NCI-H69 (cell line): ENCODE measurements at regions not wholly inside any gene's neighbourhood (a gene's known extent, or its start where the extent isn't known, plus 50 kb on each side); places are given as distances from the start of the nearest gene placed in this dataset.

ENCODE experiments used
- DNase-seq: peaks from one replicate; lab custom pipeline; 2025; lab: John Stamatoyannopoulos, UW

DNA sequence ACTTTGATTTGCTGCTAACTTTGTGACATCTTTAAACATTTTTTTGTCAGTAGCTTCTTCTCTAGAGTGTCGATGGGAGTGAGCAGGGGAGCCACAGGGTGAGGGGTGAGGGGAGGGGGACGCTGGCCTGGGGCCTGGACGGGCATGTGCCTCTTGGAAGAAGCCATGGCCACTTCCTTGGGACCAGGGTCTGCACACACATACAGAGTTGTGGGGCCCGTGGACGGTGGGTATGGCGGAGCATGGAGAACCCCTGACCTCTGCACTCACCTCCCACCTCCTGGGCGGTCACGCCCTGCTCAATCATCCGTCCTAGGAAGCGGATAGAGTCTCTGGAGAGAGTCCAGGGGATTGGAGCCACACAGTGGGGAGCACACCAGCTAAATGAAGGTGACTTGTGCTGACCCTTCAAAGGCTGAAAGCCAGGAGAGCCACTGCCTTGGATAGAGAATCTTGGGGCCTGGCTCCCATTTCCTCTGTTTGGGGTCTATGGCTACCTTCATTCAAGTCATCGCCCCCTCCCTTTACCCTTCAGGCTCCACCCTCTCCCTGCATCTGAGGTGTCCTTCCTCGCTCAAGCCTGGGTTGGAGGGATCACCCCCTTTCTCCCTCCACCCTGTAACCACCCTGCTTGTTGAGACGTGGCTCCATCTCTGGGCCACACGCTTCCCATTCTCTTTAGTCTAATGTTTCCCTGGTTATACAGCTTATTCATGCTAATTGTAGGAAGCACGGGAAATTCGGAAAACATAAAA, 63.9 kb upstream of the HAAO start:
- no peak for DNase-seq

DNA sequence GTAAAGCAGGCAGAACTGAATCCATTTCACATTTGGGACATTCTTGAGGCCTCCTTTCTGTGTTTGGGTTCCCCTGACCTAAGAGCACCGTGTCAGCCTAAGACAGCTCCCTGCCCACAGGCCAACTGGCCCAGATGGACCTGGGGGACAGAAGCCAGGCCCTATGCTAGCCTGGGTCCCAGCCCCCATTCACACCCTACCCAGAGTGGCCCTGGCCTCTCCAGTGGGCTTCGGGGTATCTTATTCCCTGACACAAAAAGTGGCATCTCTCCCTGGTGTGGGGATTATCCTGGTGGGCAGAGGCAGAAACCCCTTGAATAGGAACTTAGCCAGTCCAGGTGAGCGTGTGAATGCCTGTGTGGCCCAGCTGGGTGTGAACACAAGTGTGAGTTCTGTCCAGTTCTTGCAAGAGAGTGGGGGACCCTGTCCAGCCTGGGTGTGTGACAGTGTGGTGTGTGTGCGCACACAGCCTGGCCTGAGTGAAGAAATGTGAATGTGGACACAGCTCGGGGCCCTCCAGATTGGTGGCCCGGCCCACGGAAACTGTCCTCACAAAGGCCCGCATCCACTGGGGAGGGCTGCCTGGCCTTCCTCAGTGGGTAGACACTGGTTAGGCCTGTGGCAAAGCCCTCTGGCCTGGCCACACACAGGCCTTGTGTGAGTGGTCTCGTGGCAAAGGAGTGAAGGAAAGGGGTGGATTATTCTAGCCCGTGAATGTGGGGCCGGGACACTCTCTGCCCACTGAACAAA, 63.0 kb upstream of the HAAO start:
- DNase-seq, result no peak

DNA sequence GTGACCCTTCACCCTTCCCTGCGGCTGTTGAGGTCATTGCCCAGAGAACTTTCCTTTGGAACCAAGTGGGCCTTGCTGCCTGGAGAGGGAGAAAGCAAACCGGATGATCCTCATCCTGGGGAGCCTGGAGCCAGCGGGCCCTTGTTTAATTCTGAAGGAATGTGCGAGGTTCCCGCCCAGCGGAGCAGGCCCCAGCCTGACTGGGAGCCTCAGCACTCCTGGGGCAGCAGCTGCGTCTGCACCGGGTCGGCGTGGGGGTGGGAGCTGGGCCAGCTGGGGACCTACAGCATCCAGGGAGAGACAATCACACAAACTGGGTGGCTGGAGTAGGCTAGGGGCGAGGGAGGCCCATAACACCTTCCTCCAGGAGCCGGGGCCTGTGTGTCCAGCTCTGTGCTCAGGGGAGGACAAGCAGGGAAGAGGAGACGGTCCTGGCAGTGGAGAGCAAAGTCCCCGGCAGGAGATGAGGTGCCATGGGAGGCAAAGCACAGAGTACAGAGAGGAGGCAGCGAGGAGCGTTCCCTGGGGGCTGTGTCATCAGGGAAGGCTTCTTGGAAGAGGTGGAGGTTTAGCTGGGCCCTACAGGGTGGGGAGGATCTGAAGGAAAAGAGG, 61.9 kb upstream of the HAAO start:
- no peak for DNase-seq

- DNase-seq, result no peak
These were observed 61.3 kb upstream of the HAAO start for GRCh38 chr2:42853549-42854206.

- DNase-seq, result no peak
These were observed 60.4 kb upstream of the HAAO start for GRCh38 chr2:42852798-42853197.

GRCh38 chr2:42851740-42852250, 59.4 kb upstream of the HAAO start:
- no peak for DNase-seq

DNA sequence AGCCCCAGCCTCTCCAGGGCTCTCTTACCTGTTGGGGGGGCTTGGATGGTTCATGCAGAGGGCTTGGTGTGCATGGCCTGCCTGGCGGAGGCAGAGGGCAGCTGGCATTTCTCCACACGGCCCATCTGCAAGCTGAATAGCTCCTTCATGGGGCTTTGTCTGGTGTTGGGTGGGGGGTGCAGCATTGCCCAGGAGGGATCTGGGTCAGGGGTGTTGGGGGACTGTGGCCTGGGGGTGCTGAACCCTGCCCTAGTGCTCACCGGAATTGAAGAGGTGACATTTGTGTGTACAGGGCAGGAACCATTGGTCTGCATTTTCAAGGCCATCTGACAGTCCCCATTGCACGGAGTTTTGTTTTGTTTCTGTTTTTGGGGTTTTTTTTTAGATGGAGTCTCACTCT, 58.8 kb upstream of the HAAO start:
- no peak for DNase-seq

DNA sequence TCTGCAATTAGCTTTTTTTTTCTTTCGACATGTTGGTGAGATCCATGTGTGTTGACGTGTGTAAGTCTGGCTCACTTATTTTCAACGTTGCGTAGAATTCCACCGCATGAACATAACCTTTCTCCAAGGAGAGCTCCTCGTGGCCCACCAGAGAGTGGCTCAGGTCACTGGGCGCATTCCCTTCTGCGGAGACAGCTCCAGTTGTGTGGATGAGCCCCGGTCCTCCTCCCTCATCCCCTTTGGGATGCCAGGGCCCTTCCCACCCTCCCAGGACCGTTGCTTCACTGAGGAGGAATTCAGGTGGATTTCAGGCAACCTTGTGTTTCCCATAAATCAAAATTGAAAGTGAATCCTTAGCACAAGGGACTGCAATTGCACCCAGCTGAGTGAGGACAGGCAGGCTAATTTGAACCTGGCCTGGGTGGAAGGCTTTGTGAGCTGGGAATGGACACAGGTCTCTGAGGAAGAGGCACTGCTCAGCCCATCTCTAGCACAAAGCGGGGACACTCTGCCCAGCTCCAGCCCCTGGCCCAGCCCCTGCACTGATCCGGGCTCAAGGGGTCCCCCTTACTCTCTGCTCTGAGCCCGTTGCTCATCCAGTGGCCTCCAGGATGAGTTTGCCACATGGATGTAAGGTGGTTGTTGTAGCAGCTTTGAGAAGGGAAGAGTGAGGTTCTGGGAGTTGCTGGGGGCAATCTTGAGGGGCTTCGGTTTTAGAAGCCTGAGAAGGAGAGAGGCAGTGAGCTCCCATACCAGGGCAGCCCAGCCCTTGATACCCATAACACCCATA, 57.8 kb upstream of the HAAO start:
- no peak for DNase-seq

DNA sequence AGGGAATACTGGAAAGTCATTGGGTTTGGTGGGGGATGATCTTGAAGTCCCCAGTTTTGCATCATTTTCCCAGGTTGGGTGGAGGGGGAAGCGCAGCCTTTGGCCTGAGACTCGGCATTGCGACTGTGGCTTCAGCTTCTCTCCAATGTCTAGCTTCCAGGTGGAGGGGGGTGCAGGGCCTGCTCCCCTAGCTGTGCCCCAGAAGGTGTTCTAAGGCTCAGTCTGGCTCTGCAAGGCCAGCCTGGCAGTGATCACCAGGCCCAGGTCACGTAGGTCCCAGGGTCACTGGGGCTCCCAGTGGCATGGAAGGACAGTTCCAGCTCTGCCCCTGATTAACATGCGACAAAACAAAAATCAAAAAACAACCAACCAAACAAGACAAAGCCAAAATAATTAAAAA, 56.9 kb upstream of the HAAO start:
- no peak for DNase-seq

DNA sequence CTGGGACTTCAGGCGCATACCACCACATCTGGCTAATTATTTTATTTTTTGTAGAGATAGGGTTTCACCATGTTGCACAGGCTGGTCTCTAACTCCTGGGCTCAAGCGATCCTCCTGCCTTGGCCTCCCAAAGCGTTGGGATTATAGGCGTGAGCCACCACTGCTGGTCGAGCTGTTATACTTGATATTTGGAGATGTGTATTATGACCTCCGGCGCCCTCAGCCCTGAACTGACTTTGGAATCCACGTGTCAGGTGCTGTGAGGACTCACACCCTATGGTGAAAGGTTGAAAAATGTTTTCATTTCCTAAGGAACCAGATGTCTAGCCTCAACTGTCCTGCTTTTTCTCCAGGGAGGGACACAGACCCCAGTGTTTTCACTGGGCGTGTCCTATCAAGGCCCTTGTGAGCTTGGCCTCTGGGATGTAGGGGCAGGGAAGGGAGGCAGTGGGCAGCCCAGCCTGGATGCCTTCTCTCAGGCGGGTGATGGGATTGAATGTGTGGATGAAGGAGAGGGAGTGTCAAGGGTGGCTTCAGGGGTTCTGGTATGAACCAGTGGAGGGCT, 56.4 kb upstream of the HAAO start:
- DNase-seq, result no peak

DNA sequence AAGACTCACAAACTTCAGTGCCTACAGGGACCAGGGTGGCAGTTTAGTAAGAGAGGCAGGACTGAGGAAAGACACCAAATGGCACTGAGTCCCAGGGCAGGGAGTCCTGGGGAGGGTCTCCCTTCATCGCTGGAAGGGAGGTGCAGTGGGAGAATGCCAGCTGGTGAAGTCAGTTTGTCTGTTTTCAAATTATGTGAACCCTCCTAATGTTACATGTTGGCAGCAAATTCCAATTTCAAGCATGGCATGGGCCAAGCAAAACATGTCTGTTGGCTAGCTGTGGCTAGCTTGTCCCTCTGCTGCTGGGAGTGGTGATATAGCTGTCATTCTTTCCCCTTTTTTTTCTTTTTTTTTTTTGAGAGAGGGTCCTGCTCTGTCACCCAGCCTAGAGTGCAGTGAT, 55.9 kb upstream of the HAAO start:
- no peak for DNase-seq

DNA sequence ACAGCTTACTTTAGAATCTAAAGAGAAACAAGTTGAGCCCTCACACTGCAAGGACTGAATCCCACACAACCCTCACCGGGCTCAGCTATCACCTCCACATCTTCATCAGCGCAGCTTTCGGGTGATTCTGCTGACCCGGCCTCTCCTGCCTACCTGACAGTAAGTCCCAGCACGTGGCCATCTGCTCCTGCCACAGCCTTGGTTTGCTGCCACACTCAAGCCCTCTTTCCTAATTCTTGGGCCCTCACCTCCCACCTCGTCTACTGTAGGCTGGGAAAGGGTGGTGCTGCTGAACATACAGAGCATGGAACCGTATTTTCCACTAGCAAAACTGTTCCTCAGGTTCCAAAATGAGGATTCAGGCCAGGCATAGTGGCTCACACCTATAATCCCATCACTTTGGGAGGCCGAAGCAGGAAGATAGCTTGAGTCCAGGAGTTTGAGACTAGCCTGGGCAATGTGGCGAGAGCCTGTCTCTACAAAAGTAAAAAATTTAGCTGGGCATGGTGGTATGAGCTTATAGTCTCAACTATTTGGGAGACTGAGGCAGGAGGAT, 55.3 kb upstream of the HAAO start:
- no peak for DNase-seq

- no peak for DNase-seq
These were observed 54.7 kb upstream of the HAAO start for GRCh38 chr2:42846932-42847595.

GRCh38 chr2:42846026-42846425, 53.6 kb upstream of the HAAO start:
- no peak for DNase-seq

DNA sequence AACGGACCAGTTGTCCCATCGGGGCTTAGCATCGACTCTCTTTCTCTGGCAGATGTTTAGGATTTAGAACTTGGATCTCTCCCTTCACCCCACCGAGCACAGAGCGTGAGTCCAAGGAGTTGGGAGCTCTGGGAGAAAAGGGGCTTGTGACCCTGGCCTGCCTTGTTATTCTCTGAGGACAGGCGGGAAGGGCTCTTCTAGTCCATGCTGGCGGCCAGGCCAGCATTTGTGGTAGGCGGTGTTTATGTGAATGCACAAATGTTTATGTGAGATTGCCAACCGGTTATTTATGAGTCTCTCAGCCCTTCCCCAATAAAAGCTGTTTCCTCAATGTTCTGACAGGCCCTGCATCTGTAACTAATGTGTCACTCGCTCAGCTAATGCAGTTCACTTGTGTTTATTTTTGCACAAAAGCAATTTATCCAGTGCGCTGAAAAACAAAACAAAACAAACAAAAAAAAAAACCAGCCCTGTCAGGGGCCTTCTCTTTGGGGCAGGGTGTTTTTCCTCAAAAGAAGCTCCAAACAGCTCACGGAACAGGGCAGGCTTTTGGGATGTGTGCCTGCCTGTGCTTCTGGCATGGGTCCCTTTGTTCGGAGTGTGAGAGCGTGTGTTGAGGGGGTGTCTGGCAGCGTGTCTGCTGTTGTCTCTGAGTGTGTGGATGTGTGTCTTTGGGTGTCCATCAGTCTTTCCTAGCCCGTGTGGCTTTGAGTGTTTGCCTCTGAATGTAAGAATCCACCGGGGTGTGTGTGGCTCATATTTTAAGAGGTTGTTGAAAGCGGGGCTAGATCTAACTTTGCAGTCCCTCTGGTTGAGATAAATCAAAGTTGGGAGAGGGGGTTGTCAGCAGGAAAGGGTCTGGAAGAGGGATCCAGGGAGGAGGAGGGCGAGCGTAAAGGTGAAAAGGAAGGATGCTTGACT, 52.8 kb upstream of the HAAO start:
- DNase-seq, result peak; percentile 10

DNA sequence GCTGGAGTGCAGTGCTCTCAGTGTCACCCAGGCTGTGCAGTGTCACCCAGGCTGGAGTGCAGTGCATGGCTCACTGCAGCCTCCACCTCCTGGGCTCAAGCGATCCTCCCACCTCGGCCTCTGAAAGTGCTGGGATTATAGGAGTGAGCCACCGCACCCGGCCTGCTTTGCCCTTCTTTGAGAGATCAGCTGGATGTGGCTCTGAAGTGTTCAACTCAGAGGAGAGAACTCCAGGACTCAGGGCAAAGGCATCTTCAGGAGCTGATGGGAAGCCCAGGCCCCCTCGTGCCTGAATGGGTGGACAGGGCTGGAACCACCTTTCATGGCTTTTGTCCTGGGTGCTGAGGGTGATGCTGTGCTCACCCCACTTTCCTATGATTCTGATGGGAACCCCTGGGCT, 52.0 kb upstream of the HAAO start:
- DNase-seq, result no peak

DNA sequence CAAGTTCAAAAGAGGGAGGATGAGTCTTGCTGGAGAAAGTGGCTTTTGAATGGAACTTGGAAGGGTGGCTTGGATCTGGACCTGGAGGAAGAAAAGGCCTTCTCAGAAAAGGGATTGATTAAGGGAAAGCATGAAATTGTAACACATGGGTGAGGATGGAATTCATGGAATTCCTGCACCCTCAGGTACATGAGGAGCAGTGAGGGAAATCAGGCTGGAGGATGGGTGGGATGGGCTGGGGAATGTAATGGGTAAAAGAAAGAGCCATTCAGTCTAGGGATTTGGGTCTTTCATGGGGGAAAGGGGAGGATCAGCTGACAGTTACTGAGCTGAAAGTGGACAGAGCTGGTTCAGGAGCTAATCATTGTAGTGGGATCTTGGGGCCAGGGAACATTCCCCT, 51.2 kb upstream of the HAAO start:
- no peak for DNase-seq

GRCh38 chr2:42843131-42843530, 50.7 kb upstream of the HAAO start:
- no peak for DNase-seq

DNA sequence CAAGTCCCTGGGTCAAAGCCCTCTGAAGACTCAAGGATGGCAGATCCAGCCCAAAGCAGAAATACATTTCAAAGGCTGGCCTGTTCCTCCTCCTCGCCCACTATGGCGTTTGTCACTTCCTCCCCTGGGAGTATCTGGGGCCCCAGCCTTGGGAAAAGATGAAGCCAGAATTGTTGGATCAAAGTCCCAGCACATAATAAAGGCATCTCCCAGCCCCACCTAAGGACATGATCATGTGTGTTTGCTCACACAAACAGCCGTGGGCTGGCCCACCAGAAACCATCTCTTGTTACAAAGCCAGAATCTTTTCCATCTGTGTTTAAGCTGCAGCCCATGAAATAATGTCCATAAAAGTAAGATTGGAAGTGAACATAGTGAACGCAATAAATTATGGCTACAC, 50.1 kb upstream of the HAAO start:
- DNase-seq, result no peak
